MCF 10A (cell line): ENCODE measurements at regions not wholly inside any gene's neighbourhood (a gene's known extent, or its start where the extent isn't known, plus 50 kb on each side); places are given as distances from the start of the nearest gene placed in this dataset.

ENCODE experiments used
- BruUV-seq: library from RNA; stranded (reverse); fragments of 400-500 nt; replicated peaks from 2 replicates; lab custom pipeline; 2021; lab: Mats Ljungman, UMichigan
- CTCF ChIA-PET: fragments of 300-600 bp; sonication (Branson Sonifier 250); formaldehyde crosslinking; extraction: SDS; loops from one replicate; lab custom pipeline; 2021; ENCODE audit warnings: antibody characterized with exemption, inconsistent platforms; lab: Yijun Ruan, JAX
- POLR2A ChIA-PET: fragments of 300-600, 350-650 bp; sonication (Branson Sonifier 250); formaldehyde crosslinking; extraction: SDS; loops from one replicate; lab custom pipeline; 2020; ENCODE audit warnings: antibody characterized with exemption, inconsistent platforms; lab: Yijun Ruan, JAX
- DNase-seq: peaks from one replicate; pipeline ENCODE4 v3.0.0-alpha.2; 2018; ENCODE audit not compliant: unreplicated experiment
- H3K27ac Mint-ChIP-seq: one replicate; pipeline ENCODE4 v1.8.0; 2022; ENCODE audit warnings: mild to moderate bottlenecking, low read depth, mixed read lengths; ENCODE audit not compliant: unreplicated experiment
- H3K27me3 Mint-ChIP-seq: one replicate; pipeline ENCODE4 v1.8.0; 2022; ENCODE audit warnings: mixed read lengths; ENCODE audit not compliant: insufficient read depth, unreplicated experiment
- H3K36me3 Mint-ChIP-seq: one replicate; pipeline ENCODE4 v1.8.0; 2022; ENCODE audit warnings: mild to moderate bottlenecking, moderate library complexity, mixed read lengths; ENCODE audit not compliant: insufficient read depth, unreplicated experiment
- H3K4me1 Mint-ChIP-seq: one replicate; pipeline ENCODE4 v1.8.0; 2022; ENCODE audit warnings: mixed read lengths; ENCODE audit not compliant: insufficient read depth, unreplicated experiment
- H3K4me3 Mint-ChIP-seq: one replicate; pipeline ENCODE4 v1.8.0; 2022; ENCODE audit warnings: mild to moderate bottlenecking, moderate library complexity, mixed read lengths; ENCODE audit not compliant: unreplicated experiment
- H3K9me3 Mint-ChIP-seq: one replicate; pipeline ENCODE4 v1.8.0; 2022; ENCODE audit warnings: mixed read lengths; ENCODE audit not compliant: unreplicated experiment
- CTCF ChIP-seq: fragments of 200-600 bp; IDR thresholded peaks from one replicate; pipeline ENCODE4 v1.8.0; 2022; ENCODE audit warnings: antibody characterized with exemption, mild to moderate bottlenecking; ENCODE audit not compliant: unreplicated experiment
- intact Hi-C: fragments of 100-400 bp; cut with micrococcal nuclease; formaldehyde crosslinking; loops from 2 replicates; pipeline ENCODE4 v1.14.1; 2022

GRCh38 chr5:135242866-135243555, 156.0 kb downstream of the MACROH2A1 start:
- no peak for TF ChIP-seq CTCF
- peaks cover 60% of the 10 kb centered on the region for H3K4me1 Mint-ChIP-seq
- no peaks in the 10 kb centered on the region for H3K9me3 Mint-ChIP-seq
- no peaks in the 10 kb centered on the region for H3K27me3 Mint-ChIP-seq
- H3K27ac Mint-ChIP-seq = peak overlapping the region; percentile 40
- intact Hi-C loops = no loop called here
- ChIA-PET CTCF (interaction anchor here (0.6 to 1.1 kb wide), 7 partner anchors 12 to 394 kb away, joined by 3 to 5 read pairs (median 3); no protein-coding TSS in a partner anchor), POLR2A (interaction anchor here (0.6 to 2.6 kb wide), 3 partner anchors 10 to 20 kb away, joined by 3 to 7 read pairs (median 5); no protein-coding TSS in a partner anchor)
- DNase-seq = peak; percentile 73
- no peaks in the 10 kb centered on the region for H3K36me3 Mint-ChIP-seq
- H3K4me3 Mint-ChIP-seq = no peak overlapping the region
- no TSS peak for BruUV-seq

- H3K27me3 Mint-ChIP-seq = no peaks in the 10 kb centered on the region
- H3K27ac Mint-ChIP-seq = peak overlapping the region; percentile 40
- no peak for TF ChIP-seq CTCF
- no TSS peak for BruUV-seq
- ChIA-PET POLR2A (interaction anchor here (0.8 to 2.6 kb wide), 2 partner anchors 13 to 338 kb away, joined by 3 to 7 read pairs; partner anchors contain the start of gene PCBD2), CTCF (interaction anchor here (0.6 to 2.1 kb wide), 5 partner anchors 11 to 214 kb away, joined by 3 to 7 read pairs (median 3); no protein-coding TSS in a partner anchor)
- no peaks in the 10 kb centered on the region for H3K9me3 Mint-ChIP-seq
- no peaks in the 10 kb centered on the region for H3K36me3 Mint-ChIP-seq
- intact Hi-C loops = no loop called here
- DNase-seq = peak; percentile 87
- H3K4me3 Mint-ChIP-seq = no peak overlapping the region
- H3K4me1 Mint-ChIP-seq = peaks cover 52% of the 10 kb centered on the region
Observed at GRCh38 chr5:135242021-135242865, 156.8 kb downstream of the MACROH2A1 start.

- TF ChIP-seq CTCF = no peak
- no peaks in the 10 kb centered on the region for H3K27me3 Mint-ChIP-seq
- DNase-seq = no peak
- H3K4me1 Mint-ChIP-seq = peaks cover 45% of the 10 kb centered on the region
- ChIA-PET POLR2A (interaction anchor here (0.6 to 2.6 kb wide), 3 partner anchors 12 to 927 kb away, joined by 3 to 7 read pairs (median 3); partner anchors contain the start of gene PCBD2), CTCF (interaction anchor here (1.6 to 2.1 kb wide), 2 partner anchors 50 to 91 kb away, joined by 6 to 7 read pairs; no protein-coding TSS in a partner anchor)
- intact Hi-C loops = no loop called here
- H3K4me3 Mint-ChIP-seq = no peak overlapping the region
- H3K36me3 Mint-ChIP-seq = no peaks in the 10 kb centered on the region
- H3K27ac Mint-ChIP-seq = peak overlapping the region; percentile 40
- H3K9me3 Mint-ChIP-seq = no peaks in the 10 kb centered on the region
- BruUV-seq = no TSS peak
Observed at GRCh38 chr5:135241536-135241935, 157.5 kb downstream of the MACROH2A1 start.
